Kidney capillary endothelial cell (primary cell): ENCODE measurements at regions not wholly inside any gene's neighbourhood (a gene's known extent, or its start where the extent isn't known, plus 50 kb on each side); places are given as distances from the start of the nearest gene placed in this dataset.
"Not testable (repeated sequence)": the region's sequence is repeated elsewhere in the genome, so short reads cannot be mapped to it uniquely, and the experiment has no call there.

Experiments used
- DNase-seq: peaks from one replicate; pipeline ENCODE4 v3.0.0-alpha.2; 2018; ENCODE audit warnings: low spot score

DNA sequence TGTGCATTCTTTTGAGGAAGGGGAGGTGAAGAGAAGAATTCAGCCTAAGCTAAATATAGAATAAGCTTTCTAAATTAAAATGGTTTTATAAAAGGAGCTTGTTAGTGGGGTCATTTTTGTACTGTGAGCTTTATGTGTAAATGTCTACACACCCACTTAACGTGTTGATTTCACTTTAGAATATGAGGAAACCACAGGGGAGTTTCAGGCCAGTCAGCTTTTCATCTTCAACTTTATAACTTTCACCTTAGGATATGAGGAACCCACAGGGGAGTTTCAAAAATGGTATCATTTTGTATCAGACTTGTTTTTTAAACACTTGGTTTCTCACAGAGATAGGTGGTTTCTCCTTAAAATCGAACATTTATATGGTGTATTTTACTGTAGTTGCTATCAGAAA, 120.7 kb upstream of the NIPA1 start:
- not testable (repeated sequence) for DNase-seq

DNA sequence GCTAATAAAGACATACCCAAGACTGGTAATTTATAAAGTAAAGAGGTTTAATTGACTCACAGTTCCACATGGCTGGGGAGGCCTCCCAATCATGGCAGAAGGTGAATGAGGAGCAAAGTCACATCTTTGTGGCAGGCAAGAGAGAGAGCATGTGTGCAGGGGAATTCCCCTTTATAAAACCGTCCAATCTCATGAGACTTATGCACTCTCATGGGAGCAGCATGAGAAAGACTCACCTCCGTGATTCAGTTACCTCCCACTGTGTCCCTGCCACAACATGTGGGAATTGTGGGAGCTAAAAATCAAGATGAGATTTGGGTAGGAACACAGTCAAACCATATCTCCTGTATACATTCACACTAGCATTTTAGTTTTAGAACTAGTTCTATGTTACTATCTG, 101.7 kb upstream of the NIPA1 start:
- DNase-seq = not testable (repeated sequence)

- DNase-seq = not testable (repeated sequence)
Measured at GRCh38 chr15:22699881-22700280, 86.6 kb upstream of the NIPA1 start.

- DNase-seq = not testable (repeated sequence)
Measured at GRCh38 chr15:22710831-22711341, 75.6 kb upstream of the NIPA1 start.

- not testable (repeated sequence) for DNase-seq
Measured at GRCh38 chr15:22713933-22714332, 72.5 kb upstream of the NIPA1 start.

- not testable (repeated sequence) for DNase-seq
Measured at GRCh38 chr15:22714358-22715132, 71.9 kb upstream of the NIPA1 start.

DNA sequence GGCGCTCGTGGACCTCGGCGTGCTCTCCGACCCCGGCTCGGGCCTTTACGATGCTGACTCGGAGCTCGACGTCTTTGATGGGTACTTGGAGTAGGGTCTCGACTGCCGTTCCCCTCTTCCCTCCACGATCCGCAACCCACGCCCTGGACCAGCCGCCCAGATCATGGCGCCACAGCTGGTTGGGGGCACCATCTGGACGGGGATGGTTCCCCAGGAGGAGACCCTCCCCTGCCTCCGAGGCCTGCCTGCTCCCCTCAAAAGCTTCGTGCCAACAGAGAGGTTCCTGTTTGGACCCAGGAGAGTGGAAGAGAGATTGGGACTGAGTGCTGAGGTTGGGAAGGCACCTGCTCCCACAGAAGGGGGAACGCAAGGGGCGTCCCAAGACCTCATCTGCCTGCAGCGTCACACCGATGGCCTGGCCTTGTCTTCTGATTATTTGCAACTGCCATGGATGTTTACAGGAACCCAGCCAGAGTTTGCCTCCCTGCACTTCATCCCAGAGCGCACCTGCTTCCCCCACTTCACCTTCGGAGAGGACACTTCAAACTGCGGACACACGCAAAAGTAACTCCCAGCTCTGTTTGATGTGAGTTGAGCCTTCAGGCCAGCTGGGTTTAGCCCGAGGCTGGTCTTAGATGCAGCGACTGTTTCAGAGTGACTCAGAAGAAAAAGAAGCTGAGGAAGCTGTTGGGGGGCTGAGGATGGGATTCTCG, 71.2 kb upstream of the NIPA1 start:
- DNase-seq = not testable (repeated sequence)

GRCh38 chr15:22719980-22720379, 66.5 kb upstream of the NIPA1 start:
- DNase-seq = not testable (repeated sequence)

DNA sequence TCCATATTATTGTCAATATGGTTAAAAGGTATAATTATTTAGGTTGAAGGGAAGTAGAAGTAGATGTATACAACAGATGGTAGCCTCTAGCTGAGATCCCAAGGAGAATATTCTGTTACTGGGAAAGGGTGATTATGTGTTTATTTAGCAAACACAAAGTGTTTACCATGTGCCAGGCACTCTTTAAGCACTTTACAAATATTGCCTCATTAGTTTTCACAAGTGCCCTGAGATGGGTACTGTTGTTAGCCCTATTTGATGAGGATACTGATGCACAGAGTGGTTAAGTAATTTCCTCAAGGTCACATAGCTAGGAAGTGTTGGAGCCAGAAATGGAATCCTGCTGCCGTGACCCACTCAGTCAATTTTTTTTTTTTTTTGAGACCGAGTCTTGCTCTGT, 60.3 kb upstream of the NIPA1 start:
- not testable (repeated sequence) for DNase-seq

DNA sequence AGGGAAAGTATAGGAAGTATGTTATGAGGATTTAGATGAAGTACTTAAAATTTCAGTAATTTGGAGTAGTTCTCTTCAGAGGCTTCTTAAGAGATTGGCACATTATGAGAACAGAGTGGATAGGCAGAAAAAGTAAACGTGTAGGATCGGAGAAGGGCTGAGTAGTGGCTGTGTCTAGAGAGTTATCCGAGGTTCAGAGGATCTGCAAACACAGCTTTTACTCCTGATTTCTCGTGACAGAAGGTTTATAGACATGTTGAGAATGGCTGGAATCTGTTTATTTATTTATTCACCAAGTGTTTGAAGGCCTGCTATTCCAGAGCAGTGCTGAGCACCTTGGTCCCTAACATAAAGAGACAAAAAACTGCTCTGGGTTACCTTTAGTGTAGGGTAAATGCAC, 51.4 kb upstream of the NIPA1 start:
- DNase-seq = not testable (repeated sequence)

- no peak for DNase-seq
Measured at GRCh38 chr15:22735781-22736180, 50.7 kb upstream of the NIPA1 start.

- not testable (repeated sequence) for DNase-seq
Measured at GRCh38 chr15:22736200-22736599, 50.2 kb upstream of the NIPA1 start.
